ENCODE measurements at regions not wholly inside any gene's neighbourhood (a gene's known extent, or its start where the extent isn't known, plus 50 kb on each side); places are given as distances from the start of the nearest gene placed in this dataset.
"Not testable (repeated sequence)": the region's sequence is repeated elsewhere in the genome, so short reads cannot be mapped to it uniquely, and the experiment has no call there.

DNA sequence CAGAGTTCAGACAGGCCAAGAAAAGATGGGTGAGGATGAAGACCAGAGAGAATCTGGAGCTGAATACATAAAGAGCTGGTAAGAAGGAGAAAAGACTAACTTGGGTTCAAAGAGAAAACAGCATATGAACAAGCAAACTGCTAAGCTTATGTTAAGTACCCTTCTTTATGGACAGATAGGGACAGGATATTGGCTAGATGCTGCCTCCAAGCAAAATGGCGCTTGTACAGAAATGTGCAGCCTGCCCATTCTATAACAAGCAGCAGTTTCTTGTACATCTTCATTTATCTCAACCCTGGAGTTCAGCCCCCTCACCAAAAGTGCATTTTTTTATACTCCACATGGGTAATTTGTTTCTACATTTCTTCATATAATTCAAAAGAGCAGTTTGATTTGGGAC lies 184.5 kb downstream of the RMST start:
- POLR2A ChIA-PET = interaction anchor here (0.7 kb wide), 1 partner anchor 337 kb away, joined by 3 read pairs; no protein-coding TSS in a partner anchor
- intact Hi-C loops (cut with micrococcal nuclease; ENCODE audit: unreplicated experiment) = no loop called here
- H4K20me1 ChIP-seq (ENCODE audit: insufficient read depth, low read length) = no peaks in the 10 kb centered on the region
- H3K4me1 ChIP-seq (ENCODE audit: insufficient read depth, low read length, poor library complexity, severe bottlenecking) = no peaks in the 10 kb centered on the region
- CTCF ChIA-PET (ENCODE audit: unreplicated experiment) = no interaction called here
- H3K9me2 ChIP-seq (ENCODE audit: insufficient read depth, low read length) = no peaks in the 10 kb centered on the region
- no peaks in the 10 kb centered on the region for H3K9me3 ChIP-seq (ENCODE audit: low read length)
- no peak for DNase-seq (ENCODE audit: low spot score)
- no peaks in the 10 kb centered on the region for H3K79me2 ChIP-seq (ENCODE audit: insufficient read depth, low read depth, low read length)
- H2AFZ ChIP-seq (ENCODE audit: low read length) = no peak overlapping the region
- no peak overlapping the region for H3K4me2 ChIP-seq (ENCODE audit: low read length)
- H3K27ac ChIP-seq (ENCODE audit: low read depth, low read length, poor library complexity, severe bottlenecking) = no peak overlapping the region
- H3K4me3 ChIP-seq (ENCODE audit: low read depth, low read length, poor library complexity, severe bottlenecking) = no peak overlapping the region
- BruUV-seq (replicated peaks) = no TSS peak
- TF ChIP-seq EZH2phosphoT487 (IDR thresholded peaks at IDR 0.05; ENCODE audit: borderline replicate concordance, low read depth, low read length) = no peak
- TF ChIP-seq, protein P1, sequence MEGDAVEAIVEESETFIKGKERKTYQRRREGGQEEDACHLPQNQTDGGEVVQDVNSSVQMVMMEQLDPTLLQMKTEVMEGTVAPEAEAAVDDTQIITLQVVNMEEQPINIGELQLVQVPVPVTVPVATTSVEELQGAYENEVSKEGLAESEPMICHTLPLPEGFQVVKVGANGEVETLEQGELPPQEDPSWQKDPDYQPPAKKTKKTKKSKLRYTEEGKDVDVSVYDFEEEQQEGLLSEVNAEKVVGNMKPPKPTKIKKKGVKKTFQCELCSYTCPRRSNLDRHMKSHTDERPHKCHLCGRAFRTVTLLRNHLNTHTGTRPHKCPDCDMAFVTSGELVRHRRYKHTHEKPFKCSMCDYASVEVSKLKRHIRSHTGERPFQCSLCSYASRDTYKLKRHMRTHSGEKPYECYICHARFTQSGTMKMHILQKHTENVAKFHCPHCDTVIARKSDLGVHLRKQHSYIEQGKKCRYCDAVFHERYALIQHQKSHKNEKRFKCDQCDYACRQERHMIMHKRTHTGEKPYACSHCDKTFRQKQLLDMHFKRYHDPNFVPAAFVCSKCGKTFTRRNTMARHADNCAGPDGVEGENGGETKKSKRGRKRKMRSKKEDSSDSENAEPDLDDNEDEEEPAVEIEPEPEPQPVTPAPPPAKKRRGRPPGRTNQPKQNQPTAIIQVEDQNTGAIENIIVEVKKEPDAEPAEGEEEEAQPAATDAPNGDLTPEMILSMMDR (conservative IDR thresholded peaks at IDR 0.05; ENCODE audit: low read length) = no peak
- no peaks in the 10 kb centered on the region for H3K36me3 ChIP-seq (ENCODE audit: insufficient read depth, low read length)

DNA sequence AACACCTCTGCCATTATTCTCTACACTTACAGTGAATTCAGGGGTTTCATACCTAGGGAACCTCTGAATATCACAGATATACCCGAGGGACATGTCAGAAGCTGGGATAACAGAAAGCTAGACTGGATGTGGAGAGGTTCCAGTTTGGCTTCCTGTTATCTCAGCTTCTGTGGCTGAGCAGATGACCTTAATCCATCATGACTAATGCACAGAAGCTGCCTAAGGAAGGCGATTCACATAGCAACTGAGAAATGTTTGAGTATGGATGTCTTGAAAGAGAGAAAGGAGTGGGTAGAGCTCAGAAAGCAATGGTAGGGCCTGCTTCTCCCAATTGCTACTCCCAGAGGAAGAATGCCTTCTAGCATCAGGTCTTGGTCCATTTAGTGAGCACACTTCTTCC lies 187.6 kb downstream of the RMST start:
- intact Hi-C loops (cut with micrococcal nuclease; ENCODE audit: unreplicated experiment) = no loop called here
- H4K20me1 ChIP-seq (ENCODE audit: insufficient read depth, low read length) = no peaks in the 10 kb centered on the region
- H3K4me1 ChIP-seq (ENCODE audit: insufficient read depth, low read length, poor library complexity, severe bottlenecking) = no peaks in the 10 kb centered on the region
- ChIA-PET POLR2A (interaction anchor here (0.6 kb wide), 1 partner anchor 961 kb away, joined by 9 read pairs; no protein-coding TSS in a partner anchor), CTCF (ENCODE audit: unreplicated experiment) (no interaction called here)
- H3K4me3 ChIP-seq (ENCODE audit: low read depth, low read length, poor library complexity, severe bottlenecking) = no peak overlapping the region
- no peaks in the 10 kb centered on the region for H3K79me2 ChIP-seq (ENCODE audit: insufficient read depth, low read depth, low read length)
- no peak for TF ChIP-seq EZH2phosphoT487 (IDR thresholded peaks at IDR 0.05; ENCODE audit: borderline replicate concordance, low read depth, low read length)
- TF ChIP-seq, protein P1 (conservative IDR thresholded peaks at IDR 0.05; ENCODE audit: low read length) = no peak
- DNase-seq (ENCODE audit: low spot score) = no peak
- no peak overlapping the region for H3K27ac ChIP-seq (ENCODE audit: low read depth, low read length, poor library complexity, severe bottlenecking)
- H2AFZ ChIP-seq (ENCODE audit: low read length) = no peak overlapping the region
- H3K9me3 ChIP-seq (ENCODE audit: low read length) = no peaks in the 10 kb centered on the region
- BruUV-seq (replicated peaks) = no TSS peak
- no peak overlapping the region for H3K4me2 ChIP-seq (ENCODE audit: low read length)
- H3K9me2 ChIP-seq (ENCODE audit: insufficient read depth, low read length) = no peaks in the 10 kb centered on the region
- no peaks in the 10 kb centered on the region for H3K36me3 ChIP-seq (ENCODE audit: insufficient read depth, low read length)

DNA sequence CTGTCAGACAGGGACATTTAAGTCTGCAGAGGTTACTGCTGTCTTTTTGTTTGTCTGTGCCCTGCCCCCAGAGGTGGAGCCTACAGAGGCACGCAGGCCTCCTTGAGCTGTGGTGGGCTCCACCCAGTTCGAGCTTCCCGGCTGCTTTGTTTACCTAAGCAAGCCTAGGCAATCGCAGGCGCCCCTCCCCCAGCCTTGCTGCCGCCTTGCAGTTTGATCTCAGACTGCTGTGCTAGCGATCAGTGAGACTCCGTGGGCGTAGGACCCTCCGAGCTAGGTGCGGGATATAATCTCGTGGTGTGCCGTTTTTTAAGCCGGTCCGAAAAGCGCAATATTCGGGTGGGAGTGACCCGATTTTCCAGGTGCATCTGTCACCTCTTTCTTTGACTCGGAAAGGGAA lies 193.9 kb downstream of the RMST start:
- H3K36me3 ChIP-seq (ENCODE audit: insufficient read depth, low read length); H3K9me2 ChIP-seq (ENCODE audit: insufficient read depth, low read length); H3K79me2 ChIP-seq (ENCODE audit: insufficient read depth, low read depth, low read length); DNase-seq (ENCODE audit: low spot score); H3K4me2 ChIP-seq (ENCODE audit: low read length); H3K9me3 ChIP-seq (ENCODE audit: low read length); BruUV-seq (replicated peaks); H4K20me1 ChIP-seq (ENCODE audit: insufficient read depth, low read length); H3K4me1 ChIP-seq (ENCODE audit: insufficient read depth, low read length, poor library complexity, severe bottlenecking); H3K4me3 ChIP-seq (ENCODE audit: low read depth, low read length, poor library complexity, severe bottlenecking); H2AFZ ChIP-seq (ENCODE audit: low read length); H3K27ac ChIP-seq (ENCODE audit: low read depth, low read length, poor library complexity, severe bottlenecking); intact Hi-C loops (cut with micrococcal nuclease; ENCODE audit: unreplicated experiment); CTCF ChIA-PET (ENCODE audit: unreplicated experiment): not testable (repeated sequence)
- POLR2A ChIA-PET = interaction anchor here (1.0 kb wide), 1 partner anchor 37 kb away, joined by 3 read pairs; no protein-coding TSS in a partner anchor
